Lower lobe of right lung (tissue), 2 donors: ENCODE measurements at regions not wholly inside any gene's neighbourhood (a gene's known extent, or its start where the extent isn't known, plus 50 kb on each side); places are given as distances from the start of the nearest gene placed in this dataset.

ENCODE experiments used
- ATAC-seq, 2 donors: fragments of 200-7000 bp; cut with Tn5 transposase; one replicate each; pipeline ENCODE4 v1.9.1; 2020 to 2022; ENCODE audit warnings: mild to moderate bottlenecking in 2 of 2, moderate library complexity in 2 of 2
- DNase-seq: peaks from one replicate; pipeline ENCODE4 v3.0.0-alpha.2; 2020
- H3K27ac ChIP-seq: fragments of 200-600 bp; one replicate; pipeline ENCODE4 v1.8.0; 2022
- H3K27me3 ChIP-seq: fragments of 200-600 bp; one replicate; pipeline ENCODE4 v1.8.0; 2022; ENCODE audit warnings: low read depth
- H3K36me3 ChIP-seq: fragments of 200-600 bp; one replicate; pipeline ENCODE4 v1.8.0; 2022; ENCODE audit warnings: mild to moderate bottlenecking
- H3K4me1 ChIP-seq: fragments of 200-600 bp; one replicate; pipeline ENCODE4 v1.8.0; 2022
- H3K4me3 ChIP-seq: fragments of 200-600 bp; one replicate; pipeline ENCODE4 v1.8.0; 2022; ENCODE audit warnings: mild to moderate bottlenecking
- H3K9me3 ChIP-seq: fragments of 200-600 bp; one replicate; pipeline ENCODE4 v1.8.0; 2022
- intact Hi-C: fragments of 100-400 bp; cut with DNase I; formaldehyde crosslinking; loops from one replicate; pipeline ENCODE4 v1.11.0; 2022
- TF ChIP-seq, protein P1 (sequence below): fragments of 200-600 bp; IDR thresholded peaks from one replicate; pipeline ENCODE4 v1.8.0; 2022; ENCODE audit warnings: antibody characterized with exemption, mild to moderate bottlenecking
- donor health status: DM: no; HTN: yes; CAD: no; lungs with severe emphysema.

GRCh38 chr3:137820366-137820765 is 56.3 kb downstream of the SOX14 start:
- Histone ChIP-seq H3K4me1 (no peaks in the 10 kb centered on the region), H3K9me3 (no peaks in the 10 kb centered on the region), H3K4me3 (no peak overlapping the region), H3K27me3 (no peaks in the 10 kb centered on the region), H3K27ac (no peak overlapping the region), H3K36me3 (no peaks in the 10 kb centered on the region)
- ATAC-seq, result no peak
- TF ChIP-seq, protein P1, sequence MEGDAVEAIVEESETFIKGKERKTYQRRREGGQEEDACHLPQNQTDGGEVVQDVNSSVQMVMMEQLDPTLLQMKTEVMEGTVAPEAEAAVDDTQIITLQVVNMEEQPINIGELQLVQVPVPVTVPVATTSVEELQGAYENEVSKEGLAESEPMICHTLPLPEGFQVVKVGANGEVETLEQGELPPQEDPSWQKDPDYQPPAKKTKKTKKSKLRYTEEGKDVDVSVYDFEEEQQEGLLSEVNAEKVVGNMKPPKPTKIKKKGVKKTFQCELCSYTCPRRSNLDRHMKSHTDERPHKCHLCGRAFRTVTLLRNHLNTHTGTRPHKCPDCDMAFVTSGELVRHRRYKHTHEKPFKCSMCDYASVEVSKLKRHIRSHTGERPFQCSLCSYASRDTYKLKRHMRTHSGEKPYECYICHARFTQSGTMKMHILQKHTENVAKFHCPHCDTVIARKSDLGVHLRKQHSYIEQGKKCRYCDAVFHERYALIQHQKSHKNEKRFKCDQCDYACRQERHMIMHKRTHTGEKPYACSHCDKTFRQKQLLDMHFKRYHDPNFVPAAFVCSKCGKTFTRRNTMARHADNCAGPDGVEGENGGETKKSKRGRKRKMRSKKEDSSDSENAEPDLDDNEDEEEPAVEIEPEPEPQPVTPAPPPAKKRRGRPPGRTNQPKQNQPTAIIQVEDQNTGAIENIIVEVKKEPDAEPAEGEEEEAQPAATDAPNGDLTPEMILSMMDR, result no peak
- intact Hi-C loops, result no loop called here
- DNase-seq, result no peak

- ATAC-seq (no peak), DNase-seq (no peak)
- Histone ChIP-seq H3K9me3 (no peaks in the 10 kb centered on the region), H3K27me3 (no peaks in the 10 kb centered on the region), H3K4me1 (no peaks in the 10 kb centered on the region), H3K36me3 (no peaks in the 10 kb centered on the region), H3K4me3 (no peak overlapping the region), H3K27ac (no peak overlapping the region)
- intact Hi-C loops, result no loop called here
- TF ChIP-seq, protein P1, result no peak
Observed at GRCh38 chr3:137835096-137835495, 71.0 kb downstream of the SOX14 start.

DNA sequence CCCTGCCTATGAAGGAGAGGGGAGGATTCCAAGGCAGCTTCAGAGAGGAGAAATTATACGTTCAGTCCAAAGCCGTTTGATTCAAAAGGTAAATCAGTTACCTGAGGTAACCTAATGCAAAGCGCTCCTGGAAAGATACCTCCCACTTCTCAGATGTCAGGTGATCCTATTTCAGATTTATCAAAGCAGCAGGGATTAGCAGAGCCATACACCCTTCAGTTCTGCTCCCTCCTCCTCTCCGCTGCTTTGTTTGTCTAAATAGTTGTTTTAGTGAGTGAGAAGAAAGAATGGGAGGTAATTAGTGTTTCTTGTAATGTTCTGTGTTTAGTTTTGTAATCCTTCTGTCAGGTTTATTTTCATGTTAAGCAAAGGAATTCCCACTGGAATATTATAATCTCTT is 81.1 kb downstream of the SOX14 start:
- Histone ChIP-seq H3K9me3 (no peaks in the 10 kb centered on the region), H3K27me3 (no peaks in the 10 kb centered on the region), H3K4me3 (no peak overlapping the region), H3K27ac (no peak overlapping the region), H3K4me1 (no peaks in the 10 kb centered on the region), H3K36me3 (no peaks in the 10 kb centered on the region)
- no peak for DNase-seq
- intact Hi-C loops, result no loop called here
- TF ChIP-seq, protein P1, result no peak
- no peak for ATAC-seq

GRCh38 chr3:137845666-137846065 is 81.6 kb downstream of the SOX14 start:
- DNase-seq (no peak), ATAC-seq (no peak)
- TF ChIP-seq, protein P1, result no peak
- Histone ChIP-seq H3K4me1 (no peaks in the 10 kb centered on the region), H3K27me3 (no peaks in the 10 kb centered on the region), H3K4me3 (no peak overlapping the region), H3K36me3 (no peaks in the 10 kb centered on the region), H3K9me3 (no peaks in the 10 kb centered on the region), H3K27ac (no peak overlapping the region)
- intact Hi-C loops, result no loop called here

- ATAC-seq (no peak), DNase-seq (no peak)
- Histone ChIP-seq H3K4me1 (no peaks in the 10 kb centered on the region), H3K36me3 (no peaks in the 10 kb centered on the region), H3K27ac (no peak overlapping the region), H3K4me3 (no peak overlapping the region), H3K27me3 (no peaks in the 10 kb centered on the region), H3K9me3 (no peaks in the 10 kb centered on the region)
- TF ChIP-seq, protein P1, result no peak
- intact Hi-C loops, result no loop called here
Observed at GRCh38 chr3:137852391-137852830, 88.3 kb downstream of the SOX14 start.
